HUES64 (cell line): ENCODE measurements at regions not wholly inside any gene's neighbourhood (a gene's known extent, or its start where the extent isn't known, plus 50 kb on each side); places are given as distances from the start of the nearest gene placed in this dataset.

ENCODE experiments used
- H3K27ac ChIP-seq: 2 replicates; pipeline ENCODE4 v1.7.0; 2013; ENCODE audit warnings: low read depth, low read length, inconsistent platforms
- H3K27me3 ChIP-seq: 2 replicates; pipeline ENCODE4 v1.6.1; 2013; ENCODE audit warnings: mild to moderate bottlenecking, low read length; ENCODE audit not compliant: insufficient read depth
- H3K36me3 ChIP-seq: 2 replicates; pipeline ENCODE4 v1.6.1; 2013; ENCODE audit warnings: mild to moderate bottlenecking, low read length; ENCODE audit not compliant: insufficient read depth
- H3K4me1 ChIP-seq: 2 replicates; pipeline ENCODE4 v1.6.1; 2013; ENCODE audit warnings: mild to moderate bottlenecking, low read length, moderate library complexity; ENCODE audit not compliant: insufficient read depth
- H3K4me3 ChIP-seq: 2 replicates; pipeline ENCODE4 v1.5.1; 2013; ENCODE audit warnings: mild to moderate bottlenecking, low read length, moderate library complexity
- H3K9ac ChIP-seq: 2 replicates; pipeline ENCODE4 v1.6.1; 2013; ENCODE audit warnings: mild to moderate bottlenecking, low read depth, low read length
- H3K9me3 ChIP-seq: 2 replicates; pipeline ENCODE4 v1.6.1; 2013; ENCODE audit warnings: low read depth, low read length; ENCODE audit not compliant: insufficient read depth
- WGBS: fragments of 150-250, 120-280 bp; methylation state at CpG from one replicate; pipeline ENCODE4 v1.1.7; 2013; ENCODE audit warnings: missing lambda C conversion rate; 5-methylcytosine and 5-hydroxymethylcytosine counted together

- Histone ChIP-seq H3K4me3 (no peak overlapping the region), H3K27ac (no peak overlapping the region), H3K9me3 (no peaks in the 10 kb centered on the region), H3K4me1 (no peaks in the 10 kb centered on the region), H3K27me3 (no peaks in the 10 kb centered on the region), H3K36me3 (no peaks in the 10 kb centered on the region), H3K9ac (no peak overlapping the region)
- no CpG with 5 or more reads among the region's 1 CpG for WGBS
Observed at GRCh38 chr4:35673137-35673536, 571.2 kb downstream of the ARAP2 start.

- 86% methylated on average over 1 of the region's 1 CpG for WGBS
- Histone ChIP-seq H3K4me1 (no peaks in the 10 kb centered on the region), H3K9ac (no peak overlapping the region), H3K36me3 (no peaks in the 10 kb centered on the region), H3K9me3 (peaks cover 13% of the 10 kb centered on the region), H3K4me3 (no peak overlapping the region), H3K27ac (no peak overlapping the region), H3K27me3 (no peaks in the 10 kb centered on the region)
Observed at GRCh38 chr4:35684755-35685154, 559.6 kb downstream of the ARAP2 start.

- WGBS: 47% methylated on average over 1 of the region's 1 CpG
Observed at GRCh38 chr4:35689870-35690269, 554.4 kb downstream of the ARAP2 start.

GRCh38 chr4:35690271-35690670 lies 554.0 kb downstream of the ARAP2 start:
- H3K27ac ChIP-seq: no peak overlapping the region
- H3K36me3 ChIP-seq: no peaks in the 10 kb centered on the region
- H3K9ac ChIP-seq: no peak overlapping the region
- no peak overlapping the region for H3K4me3 ChIP-seq
- no peaks in the 10 kb centered on the region for H3K27me3 ChIP-seq
- no peaks in the 10 kb centered on the region for H3K9me3 ChIP-seq
- WGBS: 100% methylated on average over 1 of the region's 1 CpG
- no peaks in the 10 kb centered on the region for H3K4me1 ChIP-seq

More at GRCh38 chr4:35689870-35690269, 554.4 kb downstream of the ARAP2 start:
- H3K27ac ChIP-seq: no peak overlapping the region
- H3K4me1 ChIP-seq: no peaks in the 10 kb centered on the region
- H3K36me3 ChIP-seq: no peaks in the 10 kb centered on the region
- no peaks in the 10 kb centered on the region for H3K27me3 ChIP-seq
- no peak overlapping the region for H3K4me3 ChIP-seq
- no peak overlapping the region for H3K9ac ChIP-seq
- H3K9me3 ChIP-seq: peaks cover 1% of the 10 kb centered on the region; the same call in 1 of the 2 replicates

GRCh38 chr4:35695003-35695402 lies 549.3 kb downstream of the ARAP2 start:
- Histone ChIP-seq H3K27ac (no peak overlapping the region), H3K4me3 (no peak overlapping the region), H3K9ac (no peak overlapping the region), H3K36me3 (no peaks in the 10 kb centered on the region), H3K9me3 (no peaks in the 10 kb centered on the region), H3K4me1 (no peaks in the 10 kb centered on the region), H3K27me3 (no peaks in the 10 kb centered on the region)
- WGBS: 97% methylated on average over 3 of the region's 3 CpGs

GRCh38 chr4:35695421-35695820 lies 548.9 kb downstream of the ARAP2 start:
- H3K36me3 ChIP-seq: no peaks in the 10 kb centered on the region
- no peak overlapping the region for H3K9ac ChIP-seq
- no peak overlapping the region for H3K4me3 ChIP-seq
- H3K27me3 ChIP-seq: no peaks in the 10 kb centered on the region
- WGBS: 97% methylated on average over 2 of the region's 2 CpGs
- no peak overlapping the region for H3K27ac ChIP-seq
- no peaks in the 10 kb centered on the region for H3K9me3 ChIP-seq
- no peaks in the 10 kb centered on the region for H3K4me1 ChIP-seq

- Histone ChIP-seq H3K27me3 (no peaks in the 10 kb centered on the region), H3K27ac (no peak overlapping the region), H3K4me1 (no peaks in the 10 kb centered on the region), H3K36me3 (no peaks in the 10 kb centered on the region), H3K9ac (no peak overlapping the region), H3K9me3 (no peaks in the 10 kb centered on the region), H3K4me3 (no peak overlapping the region)
- WGBS: 97% methylated on average over 2 of the region's 2 CpGs
Observed at GRCh38 chr4:35697210-35697736, 547.0 kb downstream of the ARAP2 start.

- Histone ChIP-seq H3K4me3 (no peak overlapping the region), H3K4me1 (no peaks in the 10 kb centered on the region)
- 92% methylated on average over 2 of the region's 2 CpGs for WGBS
Observed at GRCh38 chr4:35700663-35701062, 543.7 kb downstream of the ARAP2 start.

GRCh38 chr4:35709080-35709479 lies 535.2 kb downstream of the ARAP2 start:
- no peaks in the 10 kb centered on the region for H3K27me3 ChIP-seq
- no peaks in the 10 kb centered on the region for H3K36me3 ChIP-seq
- no peak overlapping the region for H3K27ac ChIP-seq
- 0 out of 2 replicates have a peak, but pooled peaks cover 4% of the 10 kb centered on the region for H3K9me3 ChIP-seq
- no peak overlapping the region for H3K4me3 ChIP-seq
- no peaks in the 10 kb centered on the region for H3K4me1 ChIP-seq
- 91% methylated on average over 2 of the region's 2 CpGs for WGBS
- H3K9ac ChIP-seq: no peak overlapping the region

More at GRCh38 chr4:35700663-35701062, 543.7 kb downstream of the ARAP2 start:
- no peaks in the 10 kb centered on the region for H3K36me3 ChIP-seq
- H3K27ac ChIP-seq: no peak overlapping the region
- no peaks in the 10 kb centered on the region for H3K27me3 ChIP-seq
- no peaks in the 10 kb centered on the region for H3K9me3 ChIP-seq
- H3K9ac ChIP-seq: no peak overlapping the region

GRCh38 chr4:35710343-35710742 lies 534.0 kb downstream of the ARAP2 start:
- H3K9ac ChIP-seq: no peak overlapping the region
- no peaks in the 10 kb centered on the region for H3K4me1 ChIP-seq
- H3K9me3 ChIP-seq: 0 out of 2 replicates have a peak, but pooled peaks cover 4% of the 10 kb centered on the region
- H3K36me3 ChIP-seq: no peaks in the 10 kb centered on the region
- WGBS: 79% methylated on average over 3 of the region's 3 CpGs
- no peak overlapping the region for H3K27ac ChIP-seq
- no peak overlapping the region for H3K4me3 ChIP-seq
- H3K27me3 ChIP-seq: no peaks in the 10 kb centered on the region

GRCh38 chr4:35711127-35711526 lies 533.2 kb downstream of the ARAP2 start:
- Histone ChIP-seq H3K9me3 (0 out of 2 replicates have a peak, but pooled peaks cover 4% of the 10 kb centered on the region), H3K27ac (no peak overlapping the region), H3K4me1 (no peaks in the 10 kb centered on the region), H3K36me3 (no peaks in the 10 kb centered on the region), H3K27me3 (no peaks in the 10 kb centered on the region), H3K4me3 (no peak overlapping the region), H3K9ac (no peak overlapping the region)
- 96% methylated on average over 2 of the region's 2 CpGs for WGBS

GRCh38 chr4:35723973-35724372 lies 520.3 kb downstream of the ARAP2 start:
- no peak overlapping the region for H3K9ac ChIP-seq
- H3K27ac ChIP-seq: no peak overlapping the region
- WGBS: 95% methylated on average over 3 of the region's 3 CpGs

More at GRCh38 chr4:35723973-35724372, 520.3 kb downstream of the ARAP2 start:
- Histone ChIP-seq H3K9me3 (no peaks in the 10 kb centered on the region), H3K4me1 (no peaks in the 10 kb centered on the region), H3K27me3 (no peaks in the 10 kb centered on the region), H3K4me3 (no peak overlapping the region), H3K36me3 (no peaks in the 10 kb centered on the region)
